Keratinocyte (primary cell): ENCODE measurements at regions not wholly inside any gene's neighbourhood (a gene's known extent, or its start where the extent isn't known, plus 50 kb on each side); places are given as distances from the start of the nearest gene placed in this dataset.

ENCODE experiments used
- EZH2 ChIP-seq: IDR thresholded peaks from one replicate; pipeline ENCODE4 v1.6.1; 2012; ENCODE audit warnings: inconsistent platforms, mild to moderate bottlenecking, low read length, moderate library complexity
- TF ChIP-seq, protein P1 (sequence below), 3 experiments: IDR thresholded peaks in 1 of 3; conservative IDR thresholded peaks in 1 of 3; optimal IDR thresholded peaks in 1 of 3; 2 replicates in 2 of 3; 3 replicates in 1 of 3; pipeline versions ENCODE3 to v1.5.1; 2011; ENCODE audit warnings: low read length in 3 of 3, mild to moderate bottlenecking in 3 of 3, moderate library complexity in 2 of 3, control low read depth in 1 of 3, inconsistent platforms in 1 of 3; ENCODE audit not compliant: insufficient read depth in 2 of 3; ENCODE audit errors: extremely low read depth in 1 of 3

DNA sequence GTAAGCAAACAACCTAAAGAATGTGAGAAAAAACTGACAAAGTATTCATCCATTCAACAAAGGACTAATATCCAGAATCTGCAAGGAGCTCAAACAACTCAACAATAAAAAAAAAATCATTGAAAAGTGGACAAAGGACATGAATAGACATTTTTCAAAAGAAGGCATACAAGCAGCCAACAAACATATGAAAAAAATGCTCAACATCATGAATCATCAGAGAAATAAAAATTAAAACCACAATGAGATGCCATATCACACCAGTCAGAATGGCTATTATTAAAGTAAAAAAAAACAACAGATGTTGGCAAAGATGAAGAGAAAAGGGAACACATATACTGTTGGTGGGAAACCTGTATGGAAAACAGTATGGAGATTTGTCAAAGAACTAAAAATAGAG, 120.7 kb upstream of the ADGRL3 start:
- TF ChIP-seq, protein P1, sequence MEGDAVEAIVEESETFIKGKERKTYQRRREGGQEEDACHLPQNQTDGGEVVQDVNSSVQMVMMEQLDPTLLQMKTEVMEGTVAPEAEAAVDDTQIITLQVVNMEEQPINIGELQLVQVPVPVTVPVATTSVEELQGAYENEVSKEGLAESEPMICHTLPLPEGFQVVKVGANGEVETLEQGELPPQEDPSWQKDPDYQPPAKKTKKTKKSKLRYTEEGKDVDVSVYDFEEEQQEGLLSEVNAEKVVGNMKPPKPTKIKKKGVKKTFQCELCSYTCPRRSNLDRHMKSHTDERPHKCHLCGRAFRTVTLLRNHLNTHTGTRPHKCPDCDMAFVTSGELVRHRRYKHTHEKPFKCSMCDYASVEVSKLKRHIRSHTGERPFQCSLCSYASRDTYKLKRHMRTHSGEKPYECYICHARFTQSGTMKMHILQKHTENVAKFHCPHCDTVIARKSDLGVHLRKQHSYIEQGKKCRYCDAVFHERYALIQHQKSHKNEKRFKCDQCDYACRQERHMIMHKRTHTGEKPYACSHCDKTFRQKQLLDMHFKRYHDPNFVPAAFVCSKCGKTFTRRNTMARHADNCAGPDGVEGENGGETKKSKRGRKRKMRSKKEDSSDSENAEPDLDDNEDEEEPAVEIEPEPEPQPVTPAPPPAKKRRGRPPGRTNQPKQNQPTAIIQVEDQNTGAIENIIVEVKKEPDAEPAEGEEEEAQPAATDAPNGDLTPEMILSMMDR (optimal IDR thresholded peaks at IDR 0.05 in 1 of 3, IDR thresholded peaks at IDR 0.05 in 1 of 3, conservative IDR thresholded peaks at IDR 0.05 in 1 of 3; ENCODE audit: extremely low read depth in 1 of 3, insufficient read depth in 2 of 3, low read length in 3 of 3) = no peak
- no peak for TF ChIP-seq EZH2
